ENCODE measurements at regions not wholly inside any gene's neighbourhood (a gene's known extent, or its start where the extent isn't known, plus 50 kb on each side); places are given as distances from the start of the nearest gene placed in this dataset.

DNA sequence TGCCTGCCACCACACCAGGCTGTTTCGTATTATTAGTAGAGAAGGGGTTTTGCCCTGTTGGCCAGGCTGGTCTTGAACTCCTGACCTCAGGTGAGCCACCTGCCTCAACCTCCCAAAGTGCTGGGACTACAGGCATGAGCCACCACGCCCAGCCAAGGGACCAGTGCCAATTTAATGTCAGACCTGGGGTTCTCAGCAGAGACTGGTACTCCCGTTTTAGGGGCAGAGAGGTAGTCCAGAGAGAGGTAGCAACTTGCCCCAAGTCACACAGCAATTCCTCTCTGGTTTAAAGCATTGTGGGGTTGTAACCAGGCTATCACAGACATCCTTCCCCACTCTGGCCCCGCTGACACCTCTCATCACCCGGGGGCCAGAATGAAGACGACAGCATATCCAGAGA, 112.1 kb downstream of the PTPRS start:
- no peak overlapping the region for H3K4me2 ChIP-seq (ENCODE audit: low read length)
- H3K27ac ChIP-seq (ENCODE audit: low read length): no peak overlapping the region
- peaks cover 15% of the 10 kb centered on the region for H3K36me3 ChIP-seq (ENCODE audit: insufficient read depth, low read length)
- H3F3A ChIP-seq (ENCODE audit: insufficient read depth, low read length, poor library complexity, severe bottlenecking): no peaks in the 10 kb centered on the region
- H3K27me3 ChIP-seq (ENCODE audit: insufficient read depth, low read depth, low read length): no peaks in the 10 kb centered on the region
- H4K20me1 ChIP-seq (ENCODE audit: insufficient read depth): no peaks in the 10 kb centered on the region
- no peaks in the 10 kb centered on the region for H3K9me3 ChIP-seq (ENCODE audit: low read length)
- no peak overlapping the region for H2AFZ ChIP-seq (ENCODE audit: low read depth, low read length)
- no peak overlapping the region for H3K9ac ChIP-seq (ENCODE audit: low read length)
- TF ChIP-seq POLR2AphosphoS5 (IDR thresholded peaks at IDR 0.05) (no peak), MXI1 (conservative IDR thresholded peaks at IDR 0.05; ENCODE audit: poor library complexity, severe bottlenecking) (no peak), SMC3 (conservative IDR thresholded peaks at IDR 0.05; ENCODE audit: poor library complexity) (no peak), REST (IDR thresholded peaks at IDR 0.05; ENCODE audit: borderline replicate concordance) (no peak), RAD21 (conservative IDR thresholded peaks at IDR 0.05) (no peak), EP300 (conservative IDR thresholded peaks at IDR 0.05; ENCODE audit: poor library complexity, severe bottlenecking) (no peak), TAF1 (IDR thresholded peaks at IDR 0.05; ENCODE audit: low read depth) (no peak), EZH2 (IDR thresholded peaks at IDR 0.05; ENCODE audit: borderline replicate concordance, insufficient read depth, low read length, poor library complexity, severe bottlenecking) (no peak)
- TF ChIP-seq, protein P1, sequence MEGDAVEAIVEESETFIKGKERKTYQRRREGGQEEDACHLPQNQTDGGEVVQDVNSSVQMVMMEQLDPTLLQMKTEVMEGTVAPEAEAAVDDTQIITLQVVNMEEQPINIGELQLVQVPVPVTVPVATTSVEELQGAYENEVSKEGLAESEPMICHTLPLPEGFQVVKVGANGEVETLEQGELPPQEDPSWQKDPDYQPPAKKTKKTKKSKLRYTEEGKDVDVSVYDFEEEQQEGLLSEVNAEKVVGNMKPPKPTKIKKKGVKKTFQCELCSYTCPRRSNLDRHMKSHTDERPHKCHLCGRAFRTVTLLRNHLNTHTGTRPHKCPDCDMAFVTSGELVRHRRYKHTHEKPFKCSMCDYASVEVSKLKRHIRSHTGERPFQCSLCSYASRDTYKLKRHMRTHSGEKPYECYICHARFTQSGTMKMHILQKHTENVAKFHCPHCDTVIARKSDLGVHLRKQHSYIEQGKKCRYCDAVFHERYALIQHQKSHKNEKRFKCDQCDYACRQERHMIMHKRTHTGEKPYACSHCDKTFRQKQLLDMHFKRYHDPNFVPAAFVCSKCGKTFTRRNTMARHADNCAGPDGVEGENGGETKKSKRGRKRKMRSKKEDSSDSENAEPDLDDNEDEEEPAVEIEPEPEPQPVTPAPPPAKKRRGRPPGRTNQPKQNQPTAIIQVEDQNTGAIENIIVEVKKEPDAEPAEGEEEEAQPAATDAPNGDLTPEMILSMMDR (IDR thresholded peaks at IDR 0.05; ENCODE audit: poor library complexity, severe bottlenecking): no peak
- no peaks in the 10 kb centered on the region for H3K9me2 ChIP-seq (ENCODE audit: insufficient read depth, low read length)
- H3K79me2 ChIP-seq (replicated peaks; ENCODE audit: insufficient read depth, low read length): no peaks in the 10 kb centered on the region
- no peak overlapping the region for H3K4me3 ChIP-seq (ENCODE audit: low read length)

- TF ChIP-seq EZH2 (IDR thresholded peaks at IDR 0.05; ENCODE audit: borderline replicate concordance, insufficient read depth, low read length, poor library complexity, severe bottlenecking) (no peak), SMC3 (conservative IDR thresholded peaks at IDR 0.05; ENCODE audit: poor library complexity) (peak; percentile 46), TAF1 (IDR thresholded peaks at IDR 0.05; ENCODE audit: low read depth) (no peak), REST (IDR thresholded peaks at IDR 0.05; ENCODE audit: borderline replicate concordance) (no peak), RAD21 (conservative IDR thresholded peaks at IDR 0.05) (peak; percentile 16), EP300 (conservative IDR thresholded peaks at IDR 0.05; ENCODE audit: poor library complexity, severe bottlenecking) (no peak), MXI1 (conservative IDR thresholded peaks at IDR 0.05; ENCODE audit: poor library complexity, severe bottlenecking) (no peak), POLR2AphosphoS5 (IDR thresholded peaks at IDR 0.05) (no peak)
- TF ChIP-seq, protein P1 (IDR thresholded peaks at IDR 0.05; ENCODE audit: poor library complexity, severe bottlenecking): peak; percentile 43
- no peaks in the 10 kb centered on the region for H4K20me1 ChIP-seq (ENCODE audit: insufficient read depth)
- no peaks in the 10 kb centered on the region for H3K79me2 ChIP-seq (replicated peaks; ENCODE audit: insufficient read depth, low read length)
- H3K27me3 ChIP-seq (ENCODE audit: insufficient read depth, low read depth, low read length): no peaks in the 10 kb centered on the region
- no peaks in the 10 kb centered on the region for H3K9me2 ChIP-seq (ENCODE audit: insufficient read depth, low read length)
- H3K36me3 ChIP-seq (ENCODE audit: insufficient read depth, low read length): peaks cover 4% of the 10 kb centered on the region
- H3K9ac ChIP-seq (ENCODE audit: low read length): no peak overlapping the region
- H3F3A ChIP-seq (ENCODE audit: insufficient read depth, low read length, poor library complexity, severe bottlenecking): no peaks in the 10 kb centered on the region
- H3K4me2 ChIP-seq (ENCODE audit: low read length): no peak overlapping the region
- H3K4me3 ChIP-seq (ENCODE audit: low read length): no peak overlapping the region
- no peak overlapping the region for H2AFZ ChIP-seq (ENCODE audit: low read depth, low read length)
- no peaks in the 10 kb centered on the region for H3K9me3 ChIP-seq (ENCODE audit: low read length)
- H3K27ac ChIP-seq (ENCODE audit: low read length): no peak overlapping the region
These were observed 114.9 kb downstream of the PTPRS start for GRCh38 chr19:5225486-5226345.
